MCF 10A (cell line): ENCODE measurements at regions not wholly inside any gene's neighbourhood (a gene's known extent, or its start where the extent isn't known, plus 50 kb on each side); places are given as distances from the start of the nearest gene placed in this dataset.

Source experiments
- BruUV-seq: library from RNA; stranded (reverse); fragments of 400-500 nt; replicated peaks from 2 replicates; lab custom pipeline; 2021; lab: Mats Ljungman, UMichigan
- CTCF ChIA-PET: fragments of 300-600 bp; sonication (Branson Sonifier 250); formaldehyde crosslinking; extraction: SDS; loops from one replicate; lab custom pipeline; 2021; ENCODE audit warnings: antibody characterized with exemption, inconsistent platforms; lab: Yijun Ruan, JAX
- POLR2A ChIA-PET: fragments of 300-600, 350-650 bp; sonication (Branson Sonifier 250); formaldehyde crosslinking; extraction: SDS; loops from one replicate; lab custom pipeline; 2020; ENCODE audit warnings: antibody characterized with exemption, inconsistent platforms; lab: Yijun Ruan, JAX
- DNase-seq: peaks from one replicate; pipeline ENCODE4 v3.0.0-alpha.2; 2018; ENCODE audit not compliant: unreplicated experiment
- H3K27ac Mint-ChIP-seq: one replicate; pipeline ENCODE4 v1.8.0; 2022; ENCODE audit warnings: mild to moderate bottlenecking, low read depth, mixed read lengths; ENCODE audit not compliant: unreplicated experiment
- H3K27me3 Mint-ChIP-seq: one replicate; pipeline ENCODE4 v1.8.0; 2022; ENCODE audit warnings: mixed read lengths; ENCODE audit not compliant: insufficient read depth, unreplicated experiment
- H3K36me3 Mint-ChIP-seq: one replicate; pipeline ENCODE4 v1.8.0; 2022; ENCODE audit warnings: mild to moderate bottlenecking, moderate library complexity, mixed read lengths; ENCODE audit not compliant: insufficient read depth, unreplicated experiment
- H3K4me1 Mint-ChIP-seq: one replicate; pipeline ENCODE4 v1.8.0; 2022; ENCODE audit warnings: mixed read lengths; ENCODE audit not compliant: insufficient read depth, unreplicated experiment
- H3K4me3 Mint-ChIP-seq: one replicate; pipeline ENCODE4 v1.8.0; 2022; ENCODE audit warnings: mild to moderate bottlenecking, moderate library complexity, mixed read lengths; ENCODE audit not compliant: unreplicated experiment
- H3K9me3 Mint-ChIP-seq: one replicate; pipeline ENCODE4 v1.8.0; 2022; ENCODE audit warnings: mixed read lengths; ENCODE audit not compliant: unreplicated experiment
- CTCF ChIP-seq: fragments of 200-600 bp; IDR thresholded peaks from one replicate; pipeline ENCODE4 v1.8.0; 2022; ENCODE audit warnings: antibody characterized with exemption, mild to moderate bottlenecking; ENCODE audit not compliant: unreplicated experiment
- intact Hi-C: fragments of 100-400 bp; cut with micrococcal nuclease; formaldehyde crosslinking; loops from 2 replicates; pipeline ENCODE4 v1.14.1; 2022

DNA sequence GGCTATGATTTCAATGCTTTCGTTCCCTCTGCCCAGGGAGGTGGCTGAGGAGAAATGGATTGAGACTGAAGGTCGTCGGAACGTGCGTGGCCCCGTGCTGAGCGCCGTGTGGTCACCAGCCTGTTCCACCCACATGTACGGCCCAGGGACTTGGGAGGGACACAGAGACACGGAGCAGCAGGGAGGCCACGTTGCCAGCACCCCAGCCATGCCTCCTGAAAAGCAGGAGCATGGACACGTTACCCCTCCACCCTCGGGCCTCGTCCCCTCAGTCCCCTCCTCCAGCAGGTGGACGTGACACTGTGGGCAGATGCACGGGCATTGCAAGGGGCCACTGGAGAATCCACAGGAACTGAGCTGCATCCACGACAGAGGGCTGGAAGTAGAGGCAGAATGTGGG, 133.1 kb upstream of the CST7 start:
- no TSS peak for BruUV-seq
- Mint-ChIP-seq H3K36me3 (no peaks in the 10 kb centered on the region), H3K9me3 (peaks cover 8% of the 10 kb centered on the region), H3K4me1 (no peaks in the 10 kb centered on the region), H3K4me3 (no peak overlapping the region), H3K27me3 (no peaks in the 10 kb centered on the region), H3K27ac (no peak overlapping the region)
- DNase-seq = no peak
- intact Hi-C loops = no loop called here
- no peak for TF ChIP-seq CTCF
- ChIA-PET CTCF (interaction anchor here (0.6 kb wide), 1 partner anchor 31 kb away, joined by 3 read pairs; no protein-coding TSS in a partner anchor), POLR2A (no interaction called here)

- ChIA-PET CTCF (no interaction called here), POLR2A (no interaction called here)
- Mint-ChIP-seq H3K36me3 (no peaks in the 10 kb centered on the region), H3K4me3 (no peak overlapping the region), H3K4me1 (no peaks in the 10 kb centered on the region), H3K27ac (no peak overlapping the region), H3K9me3 (peaks cover 8% of the 10 kb centered on the region), H3K27me3 (no peaks in the 10 kb centered on the region)
- no TSS peak for BruUV-seq
- intact Hi-C loops = no loop called here
- DNase-seq = no peak
- TF ChIP-seq CTCF = no peak
Measured at GRCh38 chr20:24816431-24816830, 132.6 kb upstream of the CST7 start.

GRCh38 chr20:24816907-24817306, 132.2 kb upstream of the CST7 start:
- no peak overlapping the region for H3K27ac Mint-ChIP-seq
- ChIA-PET CTCF (interaction anchor here (0.6 kb wide), 1 partner anchor 17 kb away, joined by 3 read pairs; no protein-coding TSS in a partner anchor), POLR2A (no interaction called here)
- no peaks in the 10 kb centered on the region for H3K4me1 Mint-ChIP-seq
- intact Hi-C loops = no loop called here
- no TSS peak for BruUV-seq
- peaks cover 11% of the 10 kb centered on the region for H3K9me3 Mint-ChIP-seq
- no peak for TF ChIP-seq CTCF
- DNase-seq = no peak
- no peaks in the 10 kb centered on the region for H3K36me3 Mint-ChIP-seq
- H3K4me3 Mint-ChIP-seq = no peak overlapping the region
- peaks cover 4% of the 10 kb centered on the region for H3K27me3 Mint-ChIP-seq

DNA sequence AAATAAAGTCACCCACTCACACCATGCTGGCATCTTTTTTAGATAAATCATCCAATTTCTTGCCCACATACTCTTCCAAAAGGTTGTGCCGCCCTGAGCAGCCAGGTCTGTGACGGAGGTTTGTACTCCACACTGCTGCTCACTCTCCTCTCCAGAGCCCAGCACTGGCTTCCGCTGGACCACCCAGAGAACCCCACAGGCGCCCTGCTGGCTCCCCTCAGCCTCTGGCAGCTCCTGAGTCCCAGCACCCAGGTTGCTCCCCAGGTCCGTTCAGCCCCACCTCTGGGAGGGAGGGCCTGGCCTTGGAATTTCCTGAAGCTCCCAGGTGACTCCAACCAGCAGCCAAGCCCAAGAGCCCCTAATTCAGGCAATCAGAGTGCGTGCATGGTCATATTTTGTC, 131.7 kb upstream of the CST7 start:
- intact Hi-C loops = no loop called here
- Mint-ChIP-seq H3K27me3 (peaks cover 8% of the 10 kb centered on the region), H3K9me3 (peaks cover 15% of the 10 kb centered on the region), H3K4me3 (no peak overlapping the region), H3K36me3 (no peaks in the 10 kb centered on the region), H3K4me1 (no peaks in the 10 kb centered on the region), H3K27ac (no peak overlapping the region)
- no TSS peak for BruUV-seq
- ChIA-PET CTCF (interaction anchor here (0.6 kb wide), 1 partner anchor 17 kb away, joined by 3 read pairs; no protein-coding TSS in a partner anchor), POLR2A (no interaction called here)
- no peak for DNase-seq
- no peak for TF ChIP-seq CTCF
